Natural killer cell (primary cell): ENCODE measurements at regions not wholly inside any gene's neighbourhood (a gene's known extent, or its start where the extent isn't known, plus 50 kb on each side); places are given as distances from the start of the nearest gene placed in this dataset.

Experiments used
- ATAC-seq, 3 donors: fragments of 150-1000 bp in 2 of 3; fragments of 200-7000 bp in 1 of 3; cut with Tn5 transposase; 1 replicate in 1 of 3; 2 replicates in 2 of 3; pipeline ENCODE4 v1.10.0; 2021; ENCODE audit warnings: mild to moderate bottlenecking in 2 of 3, moderate library complexity in 2 of 3
- DNase-seq, 2 donors: peaks; one replicate each; pipeline versions ENCODE4 v3.0.0 to v3.0.0-alpha.2; 2013 to 2021; ENCODE audit warnings: mixed read lengths in 1 of 2
- H3K27ac ChIP-seq: one replicate; pipeline ENCODE4 v1.5.1; 2013; ENCODE audit warnings: mild to moderate bottlenecking, low read length
- H3K27me3 ChIP-seq: one replicate; pipeline ENCODE4 v1.6.1; 2013; ENCODE audit warnings: low read length; ENCODE audit not compliant: control insufficient read depth, insufficient read depth
- H3K36me3 ChIP-seq: one replicate; pipeline ENCODE4 v1.6.1; 2013; ENCODE audit warnings: low read length; ENCODE audit not compliant: control insufficient read depth, insufficient read depth
- H3K4me1 ChIP-seq: one replicate; pipeline ENCODE4 v1.6.1; 2013; ENCODE audit warnings: low read length; ENCODE audit not compliant: control insufficient read depth, insufficient read depth
- H3K4me3 ChIP-seq: one replicate; pipeline ENCODE4 v1.5.1; 2013; ENCODE audit warnings: low read length
- H3K9me3 ChIP-seq: one replicate; pipeline ENCODE4 v1.6.1; 2013; ENCODE audit warnings: low read length; ENCODE audit not compliant: control insufficient read depth, insufficient read depth
- H3K27ac Mint-ChIP-seq, 2 donors: one replicate each; pipeline ENCODE4 v1.8.0; 2022; ENCODE audit warnings: mild to moderate bottlenecking in 2 of 2, mixed read lengths in 2 of 2, moderate library complexity in 1 of 2
- H3K27me3 Mint-ChIP-seq, 2 donors: one replicate each; pipeline ENCODE4 v1.8.0; 2022; ENCODE audit warnings: low read depth in 2 of 2, mixed read lengths in 2 of 2
- H3K36me3 Mint-ChIP-seq: one replicate; pipeline ENCODE4 v1.8.0; 2022; ENCODE audit warnings: mixed read lengths
- H3K4me1 Mint-ChIP-seq, 2 donors: one replicate each; pipeline ENCODE4 v1.8.0; 2022; ENCODE audit warnings: mixed read lengths in 2 of 2
- H3K4me3 Mint-ChIP-seq: one replicate; pipeline ENCODE4 v1.8.0; 2022; ENCODE audit warnings: mild to moderate bottlenecking, moderate library complexity, mixed read lengths
- H3K9me3 Mint-ChIP-seq, 2 donors: one replicate each; pipeline ENCODE4 v1.8.0; 2022; ENCODE audit warnings: mixed read lengths in 2 of 2
- CTCF ChIP-seq: fragments of 200-600 bp; IDR thresholded peaks from one replicate; pipeline ENCODE4 v1.8.0; 2022; ENCODE audit warnings: antibody characterized with exemption
- WGBS: methylation state at CpG from one replicate; pipeline ENCODE4 v1.1.7; 2013; ENCODE audit warnings: missing lambda C conversion rate; ENCODE audit not compliant: insufficient coverage; 5-methylcytosine and 5-hydroxymethylcytosine counted together
- intact Hi-C: fragments of 100-400 bp; cut with micrococcal nuclease; formaldehyde crosslinking; loops from one replicate; pipeline ENCODE4 v1.14.2; 2022

GRCh38 chr1:211882381-211883004, 51.9 kb upstream of the LPGAT1 start:
- Histone ChIP-seq H3K4me1 (peaks cover 4% of the 10 kb centered on the region), H3K4me3 (no peak overlapping the region), H3K27ac (no peak overlapping the region), H3K9me3 (no peaks in the 10 kb centered on the region), H3K36me3 (no peaks in the 10 kb centered on the region), H3K27me3 (no peaks in the 10 kb centered on the region)
- Mint-ChIP-seq H3K27me3 (peaks cover 0 to 3% of the 10 kb centered on the region in 2 donors), H3K4me3 (no peak overlapping the region), H3K27ac (no peak overlapping the region), H3K36me3 (no peaks in the 10 kb centered on the region), H3K4me1 (peaks cover 0 to 1% of the 10 kb centered on the region in 2 donors), H3K9me3 (no peaks in the 10 kb centered on the region)
- intact Hi-C loops = no loop called here
- ATAC-seq (no peak), DNase-seq (no peak)
- 83% methylated on average over 3 of the region's 4 CpGs for WGBS
- TF ChIP-seq CTCF = no peak
